Neural crest cell (in vitro differentiated cells): ENCODE measurements at regions not wholly inside any gene's neighbourhood (a gene's known extent, or its start where the extent isn't known, plus 50 kb on each side); places are given as distances from the start of the nearest gene placed in this dataset.
"Not testable (repeated sequence)": the region's sequence is repeated elsewhere in the genome, so short reads cannot be mapped to it uniquely, and the experiment has no call there.

Experiments
- DNase-seq: peaks from one replicate; pipeline ENCODE4 v3.0.0; 2021; ENCODE audit warnings: low read depth, mixed read lengths, low spot score
- H3K27ac Mint-ChIP-seq: one replicate; pipeline ENCODE4 v1.8.0; 2021; ENCODE audit warnings: mild to moderate bottlenecking, mixed read lengths; ENCODE audit not compliant: unreplicated experiment
- H3K27me3 Mint-ChIP-seq: 2 replicates; pipeline ENCODE4 v1.8.0; 2021; ENCODE audit warnings: low read depth, mild to moderate bottlenecking, mixed read lengths
- H3K36me3 Mint-ChIP-seq: 2 replicates; pipeline ENCODE4 v1.8.0; 2021; ENCODE audit warnings: low read depth, mild to moderate bottlenecking, mixed read lengths
- H3K4me1 Mint-ChIP-seq: 2 replicates; pipeline ENCODE4 v1.8.0; 2021; ENCODE audit warnings: mixed read lengths
- H3K4me3 Mint-ChIP-seq: one replicate; pipeline ENCODE4 v1.8.0; 2021; ENCODE audit warnings: mild to moderate bottlenecking, mixed read lengths
- H3K9me3 Mint-ChIP-seq: 2 replicates; pipeline ENCODE4 v1.8.0; 2021; ENCODE audit warnings: mixed read lengths
- TF ChIP-seq, protein P1 (sequence below): fragments of 200-600 bp; sonication (generic); conservative IDR thresholded peaks from 2 replicates; pipeline ENCODE4 v1.5.0; 2021; ENCODE audit warnings: antibody characterized with exemption, mild to moderate bottlenecking

DNA sequence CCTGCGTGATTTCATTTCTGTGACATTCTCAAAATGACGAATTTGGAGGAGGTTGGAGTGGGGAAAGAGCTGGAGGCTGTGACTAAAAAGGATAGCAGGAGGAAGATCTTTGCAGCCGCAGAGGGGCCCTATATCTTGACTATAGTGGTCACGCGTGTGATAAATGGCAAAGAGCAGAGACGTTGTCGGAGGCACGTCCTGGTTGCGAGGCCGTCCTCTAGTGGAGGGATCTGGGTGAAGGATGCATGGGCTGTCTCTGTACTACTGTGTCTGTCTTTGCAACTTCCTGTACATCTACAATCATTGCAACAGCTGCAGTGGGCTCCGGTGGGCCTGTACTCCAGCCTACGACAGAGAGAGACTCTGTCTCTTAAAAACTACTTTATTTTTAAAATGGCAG is 76.6 kb downstream of the YTHDF1 start:
- no peaks in the 10 kb centered on the region for H3K36me3 Mint-ChIP-seq
- TF ChIP-seq, protein P1, sequence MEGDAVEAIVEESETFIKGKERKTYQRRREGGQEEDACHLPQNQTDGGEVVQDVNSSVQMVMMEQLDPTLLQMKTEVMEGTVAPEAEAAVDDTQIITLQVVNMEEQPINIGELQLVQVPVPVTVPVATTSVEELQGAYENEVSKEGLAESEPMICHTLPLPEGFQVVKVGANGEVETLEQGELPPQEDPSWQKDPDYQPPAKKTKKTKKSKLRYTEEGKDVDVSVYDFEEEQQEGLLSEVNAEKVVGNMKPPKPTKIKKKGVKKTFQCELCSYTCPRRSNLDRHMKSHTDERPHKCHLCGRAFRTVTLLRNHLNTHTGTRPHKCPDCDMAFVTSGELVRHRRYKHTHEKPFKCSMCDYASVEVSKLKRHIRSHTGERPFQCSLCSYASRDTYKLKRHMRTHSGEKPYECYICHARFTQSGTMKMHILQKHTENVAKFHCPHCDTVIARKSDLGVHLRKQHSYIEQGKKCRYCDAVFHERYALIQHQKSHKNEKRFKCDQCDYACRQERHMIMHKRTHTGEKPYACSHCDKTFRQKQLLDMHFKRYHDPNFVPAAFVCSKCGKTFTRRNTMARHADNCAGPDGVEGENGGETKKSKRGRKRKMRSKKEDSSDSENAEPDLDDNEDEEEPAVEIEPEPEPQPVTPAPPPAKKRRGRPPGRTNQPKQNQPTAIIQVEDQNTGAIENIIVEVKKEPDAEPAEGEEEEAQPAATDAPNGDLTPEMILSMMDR: no peak
- H3K9me3 Mint-ChIP-seq: no peaks in the 10 kb centered on the region
- no peak overlapping the region for H3K4me3 Mint-ChIP-seq
- no peak for DNase-seq
- no peak overlapping the region for H3K27ac Mint-ChIP-seq
- H3K27me3 Mint-ChIP-seq: peaks cover 20% of the 10 kb centered on the region
- H3K4me1 Mint-ChIP-seq: peaks cover 24% of the 10 kb centered on the region

DNA sequence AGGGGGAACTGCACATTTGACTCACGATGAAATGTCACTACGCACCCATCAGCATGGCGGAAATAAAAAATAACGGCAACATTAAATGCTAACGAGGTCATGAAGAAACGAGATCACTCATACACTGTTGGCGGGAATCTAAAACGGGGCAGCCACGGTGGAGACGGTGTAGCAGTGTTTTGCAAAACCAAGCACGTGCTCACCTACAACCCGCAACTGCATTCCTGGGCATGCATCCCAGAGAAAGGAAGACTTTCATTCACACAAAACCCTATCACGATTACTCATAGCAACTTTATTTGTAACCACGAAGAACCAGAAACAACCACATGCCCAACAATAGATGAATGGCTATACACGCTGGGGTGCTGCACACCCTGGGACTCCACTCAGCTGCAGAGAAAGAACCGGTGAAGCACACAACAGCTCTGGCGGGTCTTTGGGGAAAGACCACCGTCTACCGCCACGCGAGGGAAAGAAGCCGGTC is 77.0 kb downstream of the YTHDF1 start:
- no peaks in the 10 kb centered on the region for H3K9me3 Mint-ChIP-seq
- no peak overlapping the region for H3K27ac Mint-ChIP-seq
- H3K4me3 Mint-ChIP-seq: no peak overlapping the region
- H3K36me3 Mint-ChIP-seq: no peaks in the 10 kb centered on the region
- DNase-seq: no peak
- peaks cover 16% of the 10 kb centered on the region for H3K27me3 Mint-ChIP-seq
- peaks cover 24% of the 10 kb centered on the region for H3K4me1 Mint-ChIP-seq
- TF ChIP-seq, protein P1: no peak

DNA sequence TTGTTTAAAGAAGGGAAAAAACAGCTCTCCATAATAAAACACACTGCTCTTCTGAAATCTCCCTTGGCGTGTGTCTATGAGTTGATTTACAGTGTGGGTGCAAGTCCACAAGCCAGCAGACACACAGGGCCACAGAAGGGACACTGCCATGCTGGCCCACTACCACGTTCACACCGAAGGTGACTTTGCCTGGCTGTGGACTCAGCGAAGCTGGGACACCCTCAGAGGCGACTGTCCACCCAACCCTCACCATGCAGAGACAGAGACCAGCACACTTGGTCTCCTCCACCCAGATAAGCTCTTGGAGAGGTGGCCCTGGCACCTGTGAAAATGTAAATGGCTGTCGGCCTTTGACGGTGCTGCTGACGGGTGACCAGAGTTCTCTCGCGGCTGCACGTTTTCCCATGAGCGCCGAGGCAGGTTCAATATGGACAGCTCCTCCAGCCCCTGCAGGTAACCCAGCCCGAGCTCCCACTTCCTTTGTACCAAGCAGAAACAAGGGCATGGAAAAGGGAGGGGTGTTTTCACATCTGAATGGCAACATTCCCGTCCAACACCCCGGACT is 78.0 kb downstream of the YTHDF1 start:
- no peak for DNase-seq
- TF ChIP-seq, protein P1: no peak
- Mint-ChIP-seq H3K9me3 (no peaks in the 10 kb centered on the region), H3K4me1 (peaks cover 19% of the 10 kb centered on the region), H3K27me3 (peaks cover 11% of the 10 kb centered on the region), H3K27ac (no peak overlapping the region), H3K36me3 (no peaks in the 10 kb centered on the region), H3K4me3 (no peak overlapping the region)

DNA sequence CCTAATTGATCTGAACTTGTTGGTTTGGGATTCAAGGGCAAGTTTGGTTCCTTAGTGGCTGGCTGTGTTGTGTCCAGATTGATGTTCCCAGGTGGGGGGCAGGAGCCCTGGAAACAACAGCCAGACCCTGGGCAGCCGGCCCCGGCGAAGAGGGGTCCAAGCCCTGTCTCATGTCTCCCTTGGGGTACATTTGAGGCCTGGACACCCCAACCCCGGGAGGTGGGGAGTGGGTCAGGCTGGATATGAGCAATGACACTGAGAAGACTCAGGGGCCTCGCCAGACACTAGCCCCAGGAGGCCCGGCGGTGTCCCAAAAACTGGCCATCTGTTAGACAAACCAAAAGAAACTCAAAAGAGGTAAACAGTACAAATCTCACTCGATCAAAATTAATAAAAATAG is 79.6 kb downstream of the YTHDF1 start:
- Mint-ChIP-seq H3K27ac (no peak overlapping the region), H3K4me1 (peaks cover 18% of the 10 kb centered on the region)
- DNase-seq: no peak

DNA sequence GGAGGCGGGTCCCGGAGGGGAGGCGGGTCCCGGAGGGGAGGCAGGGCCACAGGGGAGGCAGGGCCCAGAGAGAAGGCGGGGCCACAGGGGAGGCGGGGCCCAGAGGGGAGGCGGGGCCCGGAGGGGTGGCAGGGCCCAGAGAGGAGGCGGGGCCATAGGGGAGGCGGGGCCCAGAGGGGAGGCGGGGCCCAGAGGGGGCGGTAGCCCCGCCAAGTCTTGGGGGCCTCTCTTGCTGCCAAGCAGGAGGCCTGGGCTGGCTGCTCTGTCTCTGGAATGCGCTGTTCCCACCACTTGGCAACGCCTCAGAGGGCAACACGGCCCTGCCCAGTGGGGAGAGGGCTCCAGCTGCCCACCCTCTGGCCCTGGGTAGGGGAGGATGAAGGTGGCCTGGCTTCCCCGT is 80.5 kb downstream of the YTHDF1 start:
- Mint-ChIP-seq H3K9me3 (no peaks in the 10 kb centered on the region), H3K36me3 (no peaks in the 10 kb centered on the region), H3K27me3 (peaks cover 4% of the 10 kb centered on the region), H3K4me1 (peaks cover 20% of the 10 kb centered on the region), H3K4me3 (no peak overlapping the region), H3K27ac (no peak overlapping the region)
- no peak for DNase-seq
- TF ChIP-seq, protein P1: no peak

More for the DNA sequence above, 79.6 kb downstream of the YTHDF1 start:
- TF ChIP-seq, protein P1: no peak
- H3K36me3 Mint-ChIP-seq: no peaks in the 10 kb centered on the region
- no peak overlapping the region for H3K4me3 Mint-ChIP-seq
- no peaks in the 10 kb centered on the region for H3K9me3 Mint-ChIP-seq
- H3K27me3 Mint-ChIP-seq: peaks cover 2% of the 10 kb centered on the region

DNA sequence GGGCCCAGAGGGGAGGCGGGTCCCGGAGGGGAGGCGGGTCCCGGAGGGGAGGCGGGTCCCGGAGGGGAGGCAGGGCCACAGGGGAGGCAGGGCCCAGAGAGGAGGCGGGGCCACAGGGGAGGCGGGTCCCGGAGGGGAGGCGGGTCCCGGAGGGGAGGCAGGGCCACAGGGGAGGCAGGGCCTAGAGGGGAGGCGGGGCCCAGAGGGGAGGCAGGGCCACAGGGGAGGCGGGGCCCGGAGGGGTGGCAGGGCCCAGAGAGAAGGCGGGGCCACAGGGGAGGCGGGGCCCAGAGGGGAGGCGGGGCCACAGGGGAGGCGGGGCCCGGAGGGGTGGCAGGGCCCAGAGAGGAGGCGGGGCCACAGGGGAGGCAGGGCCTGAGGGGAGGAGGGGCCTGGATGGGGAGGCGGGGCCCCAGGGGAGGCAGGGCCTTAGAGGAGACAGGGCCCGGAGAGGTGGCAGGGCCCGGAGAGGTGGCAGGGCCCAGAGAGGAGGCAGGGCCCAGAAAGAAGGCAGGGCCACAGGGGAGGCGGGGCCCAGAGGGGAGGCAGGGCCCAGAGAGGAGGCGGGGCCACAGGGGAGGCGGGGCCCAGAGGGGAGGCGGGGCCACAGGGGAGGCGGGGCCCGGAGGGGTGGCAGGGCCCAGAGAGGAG is 81.1 kb downstream of the YTHDF1 start:
- not testable (repeated sequence) for H3K4me3 Mint-ChIP-seq, H3K9me3 Mint-ChIP-seq, DNase-seq, H3K27me3 Mint-ChIP-seq, H3K27ac Mint-ChIP-seq, H3K36me3 Mint-ChIP-seq
- peaks cover 26% of the 10 kb centered on the region for H3K4me1 Mint-ChIP-seq
